ENCODE measurements at regions not wholly inside any gene's neighbourhood (a gene's known extent, or its start where the extent isn't known, plus 50 kb on each side); places are given as distances from the start of the nearest gene placed in this dataset.

- DNase-seq, result no peak
Observed at GRCh38 chr14:97368049-97368448, 570.9 kb downstream of the VRK1 start.

DNA sequence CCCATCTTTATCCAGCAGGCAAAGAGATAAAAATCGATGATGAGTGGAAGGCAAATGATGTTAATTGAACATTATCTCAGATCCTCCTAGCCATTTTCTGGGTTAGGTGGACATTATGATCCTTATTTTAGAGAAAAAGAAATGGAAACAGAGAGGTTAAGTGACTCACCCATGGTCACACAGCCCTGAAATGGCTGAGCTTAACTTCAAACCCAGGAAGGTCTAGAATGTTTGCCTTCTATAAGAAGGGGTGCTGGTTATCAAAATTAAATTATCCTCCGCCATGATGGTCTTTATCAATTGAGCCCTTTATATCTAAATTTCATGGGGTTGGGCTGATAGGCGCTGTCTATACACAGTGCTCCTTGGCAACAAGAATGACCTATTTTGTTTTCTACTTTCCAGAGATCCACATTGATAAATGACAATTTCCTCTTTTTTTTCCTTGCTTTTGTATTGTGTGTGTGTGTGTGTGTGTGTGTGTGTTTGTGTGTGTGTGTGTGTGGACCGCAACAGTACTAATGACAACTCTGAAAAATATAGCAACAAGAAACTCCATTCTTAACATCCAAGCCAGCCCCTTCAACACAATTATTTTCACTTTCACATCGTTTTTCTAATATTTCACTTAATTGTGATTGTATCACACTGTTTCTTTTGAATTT lies 571.9 kb downstream of the VRK1 start:
- DNase-seq, result no peak

DNA sequence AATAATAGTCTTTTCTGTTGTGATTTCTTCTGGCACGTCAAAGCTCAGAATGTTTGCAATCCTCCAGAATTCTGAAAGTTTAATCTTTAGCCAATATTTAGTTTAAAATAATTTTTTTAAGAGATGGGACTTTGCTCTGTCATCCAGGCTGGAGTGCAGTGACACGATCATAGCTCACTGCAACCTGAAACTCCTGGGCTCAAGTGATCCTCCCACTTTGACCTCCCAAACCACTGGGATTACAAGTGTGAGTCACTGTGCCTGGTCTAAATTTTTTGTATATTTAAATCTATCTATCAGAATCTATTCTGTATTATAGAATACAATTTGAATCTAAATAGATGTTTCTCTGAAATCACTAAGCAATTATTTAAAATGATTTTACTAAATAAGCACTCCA lies 572.7 kb downstream of the VRK1 start:
- no peak for DNase-seq

GRCh38 chr14:97376310-97376709 lies 579.1 kb downstream of the VRK1 start:
- peak in 1 of 2 experiments; percentile 34 for DNase-seq

DNA sequence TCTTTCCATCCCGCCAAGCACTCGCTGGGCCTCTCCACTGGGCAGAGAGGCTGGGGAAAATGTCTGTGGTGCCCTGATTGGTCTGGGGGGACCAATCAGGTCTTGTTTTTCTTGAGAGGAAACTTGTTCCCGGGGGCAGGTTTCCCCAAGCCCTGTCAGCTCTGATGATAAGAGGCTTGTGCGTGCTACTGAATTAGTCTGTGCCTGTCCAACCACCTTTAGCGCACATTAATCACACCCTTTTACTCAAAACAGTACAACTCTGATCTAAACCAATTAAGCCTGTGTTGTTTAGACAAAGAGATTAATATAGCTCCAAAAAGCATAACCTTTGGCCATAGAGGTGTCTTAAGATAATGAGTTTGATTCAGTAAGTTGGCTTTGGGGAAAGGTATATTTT lies 580.4 kb downstream of the VRK1 start:
- no peak for DNase-seq

GRCh38 chr14:97379091-97379531 lies 581.9 kb downstream of the VRK1 start:
- DNase-seq, result no peak

GRCh38 chr14:97380539-97380941 lies 583.4 kb downstream of the VRK1 start:
- DNase-seq, result no peak

DNA sequence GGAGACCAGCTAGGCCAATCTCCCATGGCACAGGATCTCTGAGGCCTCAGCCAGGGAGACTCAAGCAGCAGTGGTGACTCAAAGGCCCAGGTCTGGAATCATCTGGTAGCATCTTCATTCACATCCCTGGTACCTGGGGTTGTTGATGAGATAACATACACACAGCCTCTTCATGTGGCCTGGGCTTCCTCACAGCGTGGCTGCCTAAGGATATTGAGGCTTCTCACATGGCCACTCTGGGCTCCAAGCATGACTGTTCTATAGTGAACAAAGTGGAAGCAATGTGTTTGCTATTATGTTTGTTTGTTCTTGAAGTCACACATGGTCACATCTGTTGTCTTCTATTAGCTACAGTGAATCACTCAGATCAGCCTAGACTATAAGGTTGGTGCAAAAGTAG lies 584.1 kb downstream of the VRK1 start:
- no peak for DNase-seq

- peak; percentile 72 for DNase-seq
Observed at GRCh38 chr14:97382616-97383226, 585.5 kb downstream of the VRK1 start.

GRCh38 chr14:97385727-97386126 lies 588.5 kb downstream of the VRK1 start:
- no peak for DNase-seq

DNA sequence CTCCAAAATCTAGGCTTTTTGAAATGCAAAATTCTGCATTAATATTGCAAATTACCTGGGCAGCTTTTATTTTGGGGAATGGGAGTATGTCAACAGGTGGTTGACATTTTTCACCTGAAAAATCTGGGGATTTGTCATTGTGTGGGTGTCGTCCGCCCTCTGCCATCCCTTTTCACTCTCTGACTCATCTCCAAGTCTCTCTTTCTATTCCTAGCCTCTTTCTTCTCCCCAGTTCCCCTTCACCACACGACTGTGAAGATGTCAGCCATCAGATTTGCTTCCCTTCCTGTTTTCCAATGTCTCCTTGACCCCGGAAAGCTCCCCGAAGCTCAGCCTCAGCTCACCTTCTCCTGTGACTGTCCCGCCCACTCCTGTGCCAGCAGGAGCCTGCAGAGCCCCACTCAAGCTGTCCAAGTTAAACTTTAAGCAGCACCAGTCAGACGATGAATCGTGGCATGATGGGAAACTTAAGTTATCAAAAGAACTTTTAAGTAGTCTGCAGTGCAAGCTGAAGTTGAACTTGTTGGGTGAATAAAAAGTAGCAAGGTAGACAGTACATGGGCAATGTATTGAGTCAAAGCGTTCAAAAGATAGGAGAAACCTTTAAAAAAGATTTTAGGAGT lies 590.2 kb downstream of the VRK1 start:
- no peak for DNase-seq

- DNase-seq, result no peak
Observed at GRCh38 chr14:97388408-97388807, 591.2 kb downstream of the VRK1 start.

- DNase-seq, result no peak
Observed at GRCh38 chr14:97390096-97390724, 593.0 kb downstream of the VRK1 start.

GRCh38 chr14:97393244-97393643 lies 596.1 kb downstream of the VRK1 start:
- no peak for DNase-seq

- DNase-seq, result no peak
Observed at GRCh38 chr14:97395068-97395467, 597.9 kb downstream of the VRK1 start.

GRCh38 chr14:97401714-97402113 lies 604.5 kb downstream of the VRK1 start:
- DNase-seq, result no peak

- no peak for DNase-seq
Observed at GRCh38 chr14:97402279-97402678, 605.1 kb downstream of the VRK1 start.

GRCh38 chr14:97407701-97408407 lies 610.7 kb downstream of the VRK1 start:
- DNase-seq, result no peak

DNA sequence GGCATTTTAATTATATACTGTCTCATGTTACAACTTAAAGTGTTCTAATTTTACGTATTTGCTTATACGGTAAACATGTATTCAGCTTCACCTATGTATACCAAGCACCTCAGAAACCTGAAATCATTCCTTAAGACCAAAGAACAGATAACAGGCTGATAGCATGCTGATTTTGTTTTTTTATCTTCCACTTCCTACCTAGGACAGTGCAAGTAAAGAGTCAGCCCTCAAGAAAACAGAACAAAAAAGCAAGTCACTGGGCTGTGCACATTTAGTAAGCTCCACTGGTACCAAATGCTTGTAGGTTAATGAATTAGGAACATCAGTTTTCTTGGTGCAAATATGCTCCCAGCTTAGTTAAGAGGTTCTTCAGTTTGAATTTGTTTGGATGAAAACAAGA lies 611.3 kb downstream of the VRK1 start:
- DNase-seq, result peak in 1 of 2 experiments; percentile 27

GRCh38 chr14:97408937-97409815 lies 612.0 kb downstream of the VRK1 start:
- DNase-seq, result no peak

DNA sequence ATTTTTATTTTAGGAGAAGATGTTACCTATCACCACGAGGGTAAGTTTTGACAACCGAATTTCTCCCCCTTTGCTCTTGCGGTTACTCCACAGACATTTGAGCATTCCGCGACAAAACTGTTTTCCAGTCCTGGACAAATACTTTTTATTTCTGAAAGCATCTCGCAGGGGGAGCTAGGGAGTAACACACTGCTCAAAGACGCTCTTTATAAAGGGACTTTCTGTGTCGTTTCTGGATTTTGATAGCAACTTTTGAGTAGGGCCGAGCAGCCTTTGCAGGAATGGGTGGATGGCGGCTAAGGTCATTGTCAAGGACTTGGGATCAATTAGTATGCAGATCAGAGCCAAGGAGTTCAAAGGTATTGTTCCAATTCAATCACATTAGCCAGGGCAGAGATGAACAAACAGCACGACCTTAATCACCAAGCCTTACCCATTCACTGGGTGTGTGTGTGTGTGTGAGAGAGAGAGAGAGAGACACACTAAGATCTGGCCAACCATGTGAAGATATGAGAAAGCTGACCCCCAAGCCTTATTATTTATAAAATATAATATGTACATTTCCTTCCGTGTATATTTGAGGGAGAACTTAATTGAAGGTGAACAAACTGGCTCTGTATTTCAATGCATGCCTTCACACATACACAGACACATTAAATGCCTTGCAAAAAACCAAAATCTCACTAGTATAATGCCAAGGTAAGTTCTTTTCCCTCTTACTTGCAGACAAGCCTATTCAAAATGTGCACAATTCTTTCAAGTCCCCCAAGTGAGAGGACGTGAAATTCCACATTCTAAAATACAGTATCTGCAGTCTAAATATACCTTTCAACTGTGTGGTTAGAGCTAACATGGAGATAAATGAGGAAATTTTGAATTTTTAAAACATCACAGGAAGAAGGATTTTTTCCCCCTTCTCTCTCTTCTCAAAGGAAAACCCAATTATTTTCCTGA lies 613.8 kb downstream of the VRK1 start:
- DNase-seq, result peak in 1 of 2 experiments; percentile 58
